ENCODE measurements at regions not wholly inside any gene's neighbourhood (a gene's known extent, or its start where the extent isn't known, plus 50 kb on each side); places are given as distances from the start of the nearest gene placed in this dataset.
A peak's percentile ranks its signal among the peaks of the same experiment; 100 is the strongest.
"Not testable (repeated sequence)": the region's sequence is repeated elsewhere in the genome, so short reads cannot be mapped to it uniquely, and the experiment has no call there.

GRCh38 chr5:45893309-45893708 lies 197.1 kb upstream of the HCN1 start:
- FAIRE-seq: no peak

- FAIRE-seq: not testable (repeated sequence)
Observed at GRCh38 chr5:45890441-45891080, 194.4 kb upstream of the HCN1 start.

GRCh38 chr5:45862763-45863162 lies 166.6 kb upstream of the HCN1 start:
- no peak for FAIRE-seq

- no peak for FAIRE-seq
Observed at GRCh38 chr5:45847877-45848276, 151.7 kb upstream of the HCN1 start.

- FAIRE-seq: no peak
Observed at GRCh38 chr5:45826055-45826454, 129.9 kb upstream of the HCN1 start.

- FAIRE-seq: no peak
Observed at GRCh38 chr5:45800331-45800730, 104.2 kb upstream of the HCN1 start.

- no peak for FAIRE-seq
Observed at GRCh38 chr5:45799388-45799787, 103.2 kb upstream of the HCN1 start.

- FAIRE-seq: no peak
Observed at GRCh38 chr5:45796959-45797553, 100.9 kb upstream of the HCN1 start.

GRCh38 chr5:45795458-45795857 lies 99.3 kb upstream of the HCN1 start:
- no peak for FAIRE-seq

- FAIRE-seq: no peak
Observed at GRCh38 chr5:45793638-45794532, 97.7 kb upstream of the HCN1 start.

GRCh38 chr5:45779874-45780671 lies 83.9 kb upstream of the HCN1 start:
- no peak for FAIRE-seq

GRCh38 chr5:45774528-45774927 lies 78.3 kb upstream of the HCN1 start:
- FAIRE-seq: peak; percentile 98

- no peak for FAIRE-seq
Observed at GRCh38 chr5:45772402-45772801, 76.2 kb upstream of the HCN1 start.

- no peak for FAIRE-seq
Observed at GRCh38 chr5:45765561-45765960, 69.4 kb upstream of the HCN1 start.

GRCh38 chr5:45750574-45750973 lies 54.4 kb upstream of the HCN1 start:
- no peak for FAIRE-seq

- not testable (repeated sequence) for FAIRE-seq
Observed at GRCh38 chr5:45748511-45748910, 52.3 kb upstream of the HCN1 start.
